ENCODE measurements at regions not wholly inside any gene's neighbourhood (a gene's known extent, or its start where the extent isn't known, plus 50 kb on each side); places are given as distances from the start of the nearest gene placed in this dataset.
A peak's percentile ranks its signal among the peaks of the same experiment; 100 is the strongest.

DNA sequence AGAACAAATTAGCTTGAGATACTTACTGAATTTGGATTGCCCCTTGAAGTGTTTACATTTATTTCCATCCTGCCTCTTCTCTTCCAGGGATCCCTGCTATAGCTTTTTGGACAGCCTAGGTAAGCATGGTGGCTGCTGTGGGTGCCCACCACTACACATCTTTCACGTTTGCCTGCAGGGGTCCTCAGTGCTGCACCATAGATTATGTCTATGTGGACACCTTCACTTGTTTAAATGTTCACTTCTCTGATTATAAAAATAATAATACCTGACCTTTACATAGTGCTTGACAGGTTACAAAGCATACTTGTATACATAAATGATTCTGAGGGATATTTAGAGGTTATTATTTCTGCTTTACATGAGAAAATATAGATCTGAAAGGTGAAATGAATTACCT is 67.9 kb upstream of the SLC4A4 start:
- TF ChIP-seq, protein P1, sequence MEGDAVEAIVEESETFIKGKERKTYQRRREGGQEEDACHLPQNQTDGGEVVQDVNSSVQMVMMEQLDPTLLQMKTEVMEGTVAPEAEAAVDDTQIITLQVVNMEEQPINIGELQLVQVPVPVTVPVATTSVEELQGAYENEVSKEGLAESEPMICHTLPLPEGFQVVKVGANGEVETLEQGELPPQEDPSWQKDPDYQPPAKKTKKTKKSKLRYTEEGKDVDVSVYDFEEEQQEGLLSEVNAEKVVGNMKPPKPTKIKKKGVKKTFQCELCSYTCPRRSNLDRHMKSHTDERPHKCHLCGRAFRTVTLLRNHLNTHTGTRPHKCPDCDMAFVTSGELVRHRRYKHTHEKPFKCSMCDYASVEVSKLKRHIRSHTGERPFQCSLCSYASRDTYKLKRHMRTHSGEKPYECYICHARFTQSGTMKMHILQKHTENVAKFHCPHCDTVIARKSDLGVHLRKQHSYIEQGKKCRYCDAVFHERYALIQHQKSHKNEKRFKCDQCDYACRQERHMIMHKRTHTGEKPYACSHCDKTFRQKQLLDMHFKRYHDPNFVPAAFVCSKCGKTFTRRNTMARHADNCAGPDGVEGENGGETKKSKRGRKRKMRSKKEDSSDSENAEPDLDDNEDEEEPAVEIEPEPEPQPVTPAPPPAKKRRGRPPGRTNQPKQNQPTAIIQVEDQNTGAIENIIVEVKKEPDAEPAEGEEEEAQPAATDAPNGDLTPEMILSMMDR (IDR thresholded peaks at IDR 0.05; ENCODE audit: low read length), result peak; percentile 54; the same call in 1 of the 2 replicates
- TF ChIP-seq EZH2 (IDR thresholded peaks at IDR 0.05; ENCODE audit: borderline replicate concordance, low read length), result no peak

Measured in OCI-LY1 (cell line).